Peyer's patch (tissue), 4 donors: ENCODE measurements at regions not wholly inside any gene's neighbourhood (a gene's known extent, or its start where the extent isn't known, plus 50 kb on each side); places are given as distances from the start of the nearest gene placed in this dataset.

ENCODE experiments used
- POLR2A ChIP-seq, 2 donors: fragments of 450-650 bp; IDR thresholded peaks; one replicate each; pipeline ENCODE4 v1.5.1; 2017; ENCODE audit warnings: antibody characterized with exemption in 2 of 2, mild to moderate bottlenecking in 2 of 2, moderate library complexity in 2 of 2
- TF ChIP-seq, protein P1 (sequence below), 6 experiments: fragments of 450-650 bp in 4 of 6; fragments of 200-600 bp in 2 of 6; sonication (generic) in 1 of 6; IDR thresholded peaks; one replicate each; pipeline ENCODE4 v1.5.1; 2017 to 2019; ENCODE audit warnings: antibody characterized with exemption in 6 of 6, mild to moderate bottlenecking in 3 of 6, moderate library complexity in 1 of 6

DNA sequence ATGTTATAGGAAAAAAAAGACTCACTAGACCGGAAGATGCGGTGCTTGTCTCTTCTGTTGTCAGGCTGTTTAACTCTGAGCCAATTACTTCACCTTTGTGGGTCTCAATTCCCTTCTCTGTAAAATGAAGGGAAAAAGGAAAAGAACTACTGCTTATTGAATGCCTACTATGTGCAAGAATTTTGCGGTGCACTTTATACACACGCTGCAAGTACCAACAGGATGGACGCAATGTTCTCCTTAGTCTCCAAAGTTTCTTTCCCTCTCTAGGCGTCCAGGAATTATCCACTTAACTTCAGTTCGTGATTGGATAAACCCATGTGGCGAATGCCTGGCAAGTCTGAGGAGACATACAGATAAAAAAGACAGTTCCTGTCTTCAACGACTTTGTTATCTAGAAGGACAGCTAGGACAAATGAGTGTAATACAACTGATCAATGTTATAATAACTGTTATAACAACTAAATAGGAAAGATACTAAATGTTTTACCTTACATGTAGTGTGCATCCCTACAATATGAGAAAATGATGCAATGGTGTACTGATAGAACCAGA, 69.0 kb upstream of the JARID2 start:
- TF ChIP-seq, protein P1, sequence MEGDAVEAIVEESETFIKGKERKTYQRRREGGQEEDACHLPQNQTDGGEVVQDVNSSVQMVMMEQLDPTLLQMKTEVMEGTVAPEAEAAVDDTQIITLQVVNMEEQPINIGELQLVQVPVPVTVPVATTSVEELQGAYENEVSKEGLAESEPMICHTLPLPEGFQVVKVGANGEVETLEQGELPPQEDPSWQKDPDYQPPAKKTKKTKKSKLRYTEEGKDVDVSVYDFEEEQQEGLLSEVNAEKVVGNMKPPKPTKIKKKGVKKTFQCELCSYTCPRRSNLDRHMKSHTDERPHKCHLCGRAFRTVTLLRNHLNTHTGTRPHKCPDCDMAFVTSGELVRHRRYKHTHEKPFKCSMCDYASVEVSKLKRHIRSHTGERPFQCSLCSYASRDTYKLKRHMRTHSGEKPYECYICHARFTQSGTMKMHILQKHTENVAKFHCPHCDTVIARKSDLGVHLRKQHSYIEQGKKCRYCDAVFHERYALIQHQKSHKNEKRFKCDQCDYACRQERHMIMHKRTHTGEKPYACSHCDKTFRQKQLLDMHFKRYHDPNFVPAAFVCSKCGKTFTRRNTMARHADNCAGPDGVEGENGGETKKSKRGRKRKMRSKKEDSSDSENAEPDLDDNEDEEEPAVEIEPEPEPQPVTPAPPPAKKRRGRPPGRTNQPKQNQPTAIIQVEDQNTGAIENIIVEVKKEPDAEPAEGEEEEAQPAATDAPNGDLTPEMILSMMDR (IDR thresholded peaks at IDR 0.05), result no peak
- TF ChIP-seq POLR2A (IDR thresholded peaks at IDR 0.05), result no peak
